CD4-positive, alpha-beta T cell (primary cell): ENCODE measurements at regions not wholly inside any gene's neighbourhood (a gene's known extent, or its start where the extent isn't known, plus 50 kb on each side); places are given as distances from the start of the nearest gene placed in this dataset.

Source experiments
- ATAC-seq: fragments of 200-7000 bp; cut with Tn5 transposase; one replicate; pipeline ENCODE4 v1.10.0; 2022; ENCODE audit warnings: mild to moderate bottlenecking; ENCODE audit not compliant: poor library complexity
- CTCF ChIA-PET: fragments of 350-600 bp; sonication (Branson Sonifier 250); formaldehyde crosslinking; loops from one replicate; lab custom pipeline; 2021; ENCODE audit warnings: antibody characterized with exemption, inconsistent platforms; lab: Charles Lee
- POLR2A ChIA-PET: fragments of 350-600 bp; sonication (Branson Sonifier 250); formaldehyde crosslinking; loops from one replicate; lab custom pipeline; 2021; ENCODE audit warnings: antibody characterized with exemption, inconsistent platforms; lab: Charles Lee
- DNase-seq, 14 experiments: peaks; one replicate each; pipeline ENCODE4 v3.0.0-alpha.2; 2013 to 2020; ENCODE audit warnings: mixed read lengths in 2 of 14
- H3K27ac ChIP-seq, 2 donors: one replicate each; pipeline versions ENCODE4 v1.5.1 to v1.7.0; 2013; ENCODE audit warnings: low read length in 2 of 2, low read depth in 1 of 2, mild to moderate bottlenecking in 1 of 2
- H3K27me3 ChIP-seq, 2 experiments: 1 replicate in 1 of 2; 2 replicates in 1 of 2; pipeline versions ENCODE4 v1.6.1 to v1.7.0; 2013; ENCODE audit warnings: low read length in 2 of 2, control low read depth in 1 of 2, mild to moderate bottlenecking in 1 of 2, moderate library complexity in 1 of 2; ENCODE audit not compliant: insufficient read depth in 2 of 2, control insufficient read depth in 1 of 2
- H3K36me3 ChIP-seq: one replicate; pipeline ENCODE4 v1.6.1; 2013; ENCODE audit warnings: low read length, control low read depth; ENCODE audit not compliant: insufficient read depth
- H3K4me1 ChIP-seq: one replicate; pipeline ENCODE4 v1.6.1; 2013; ENCODE audit warnings: low read length, control low read depth; ENCODE audit not compliant: insufficient read depth
- H3K4me3 ChIP-seq: one replicate; pipeline ENCODE4 v1.5.1; 2013; ENCODE audit warnings: mild to moderate bottlenecking, low read length, moderate library complexity
- H3K9me3 ChIP-seq, 2 experiments: 1 replicate in 1 of 2; 2 replicates in 1 of 2; pipeline versions ENCODE4 v1.6.1 to v1.7.0; 2013; ENCODE audit warnings: low read length in 2 of 2, mild to moderate bottlenecking in 2 of 2, control low read depth in 1 of 2, moderate library complexity in 1 of 2; ENCODE audit not compliant: control insufficient read depth in 1 of 2, insufficient read depth in 1 of 2
- H3K27ac Mint-ChIP-seq: one replicate; pipeline ENCODE4 v1.8.0; 2020; ENCODE audit warnings: mixed read lengths
- H3K27me3 Mint-ChIP-seq: one replicate; pipeline ENCODE4 v1.8.0; 2021; ENCODE audit warnings: mixed read lengths
- H3K36me3 Mint-ChIP-seq: one replicate; pipeline ENCODE4 v1.8.0; 2021; ENCODE audit warnings: low read depth, mixed read lengths
- H3K4me1 Mint-ChIP-seq: one replicate; pipeline ENCODE4 v1.8.0; 2021; ENCODE audit warnings: low read depth, mixed read lengths
- H3K4me3 Mint-ChIP-seq: one replicate; pipeline ENCODE4 v1.8.0; 2020; ENCODE audit warnings: mild to moderate bottlenecking, mixed read lengths
- H3K9me3 Mint-ChIP-seq: one replicate; pipeline ENCODE4 v1.8.0; 2020; ENCODE audit warnings: mixed read lengths
- CTCF ChIP-seq: fragments of 200-600 bp; IDR thresholded peaks from one replicate; pipeline ENCODE4 v1.8.0; 2022; ENCODE audit warnings: antibody characterized with exemption, mild to moderate bottlenecking
- intact Hi-C, 2 experiments: fragments of 100-400 bp; cut with DNase I in 1 of 2; cut with micrococcal nuclease in 1 of 2; formaldehyde crosslinking; loops; one replicate each; pipeline versions ENCODE4 v1.15.1 to v1.9.0; 2023 to 2025; cut with DNase I, micrococcal nuclease

- intact Hi-C loops: no loop called here
- Mint-ChIP-seq H3K9me3 (no peaks in the 10 kb centered on the region), H3K27me3 (no peaks in the 10 kb centered on the region), H3K27ac (no peak overlapping the region), H3K36me3 (no peaks in the 10 kb centered on the region), H3K4me3 (no peak overlapping the region), H3K4me1 (no peaks in the 10 kb centered on the region)
- H3K4me1 ChIP-seq: no peaks in the 10 kb centered on the region
- H3K9me3 ChIP-seq: no peaks in the 10 kb centered on the region
- DNase-seq (no peak), ATAC-seq (no peak)
- H3K27ac ChIP-seq: no peak overlapping the region
- CTCF ChIA-PET: no interaction called here
- H3K4me3 ChIP-seq: no peak overlapping the region
- TF ChIP-seq CTCF: no peak
- POLR2A ChIA-PET: no interaction called here
- no peaks in the 10 kb centered on the region for H3K36me3 ChIP-seq
- no peaks in the 10 kb centered on the region for H3K27me3 ChIP-seq
Observed at GRCh38 chrX:137362583-137362982, 203.3 kb upstream of the ZIC3 start.

GRCh38 chrX:137354851-137355250, 211.1 kb upstream of the ZIC3 start:
- no peaks in the 10 kb centered on the region for H3K9me3 ChIP-seq
- H3K27me3 ChIP-seq: no peaks in the 10 kb centered on the region
- Mint-ChIP-seq H3K27ac (no peak overlapping the region), H3K4me1 (no peaks in the 10 kb centered on the region), H3K4me3 (no peak overlapping the region), H3K36me3 (no peaks in the 10 kb centered on the region), H3K9me3 (no peaks in the 10 kb centered on the region), H3K27me3 (no peaks in the 10 kb centered on the region)
- no peaks in the 10 kb centered on the region for H3K4me1 ChIP-seq
- no peaks in the 10 kb centered on the region for H3K36me3 ChIP-seq
- TF ChIP-seq CTCF: no peak
- ATAC-seq: no peak
- intact Hi-C loops: no loop called here
- POLR2A ChIA-PET: no interaction called here
- no peak for DNase-seq
- CTCF ChIA-PET: no interaction called here
- H3K27ac ChIP-seq: no peak overlapping the region
- H3K4me3 ChIP-seq: no peak overlapping the region

- no peaks in the 10 kb centered on the region for H3K27me3 Mint-ChIP-seq
- no peaks in the 10 kb centered on the region for H3K4me1 Mint-ChIP-seq
- TF ChIP-seq CTCF: no peak
- Histone ChIP-seq H3K27me3 (no peaks in the 10 kb centered on the region), H3K4me3 (no peak overlapping the region), H3K27ac (no peak overlapping the region), H3K36me3 (no peaks in the 10 kb centered on the region), H3K4me1 (no peaks in the 10 kb centered on the region), H3K9me3 (no peaks in the 10 kb centered on the region)
- ChIA-PET POLR2A (no interaction called here), CTCF (no interaction called here)
- DNase-seq: no peak
- intact Hi-C loops: no loop called here
- ATAC-seq: no peak
- no peaks in the 10 kb centered on the region for H3K9me3 Mint-ChIP-seq
- H3K27ac Mint-ChIP-seq: no peak overlapping the region
- no peak overlapping the region for H3K4me3 Mint-ChIP-seq
- no peaks in the 10 kb centered on the region for H3K36me3 Mint-ChIP-seq
Observed at GRCh38 chrX:137353404-137353803, 212.5 kb upstream of the ZIC3 start.
